ENCODE measurements at regions not wholly inside any gene's neighbourhood (a gene's known extent, or its start where the extent isn't known, plus 50 kb on each side); places are given as distances from the start of the nearest gene placed in this dataset.
"Not testable (repeated sequence)": the region's sequence is repeated elsewhere in the genome, so short reads cannot be mapped to it uniquely, and the experiment has no call there.

- ATAC-seq (no peak), DNase-seq (no peak)
- TF ChIP-seq, protein P1, sequence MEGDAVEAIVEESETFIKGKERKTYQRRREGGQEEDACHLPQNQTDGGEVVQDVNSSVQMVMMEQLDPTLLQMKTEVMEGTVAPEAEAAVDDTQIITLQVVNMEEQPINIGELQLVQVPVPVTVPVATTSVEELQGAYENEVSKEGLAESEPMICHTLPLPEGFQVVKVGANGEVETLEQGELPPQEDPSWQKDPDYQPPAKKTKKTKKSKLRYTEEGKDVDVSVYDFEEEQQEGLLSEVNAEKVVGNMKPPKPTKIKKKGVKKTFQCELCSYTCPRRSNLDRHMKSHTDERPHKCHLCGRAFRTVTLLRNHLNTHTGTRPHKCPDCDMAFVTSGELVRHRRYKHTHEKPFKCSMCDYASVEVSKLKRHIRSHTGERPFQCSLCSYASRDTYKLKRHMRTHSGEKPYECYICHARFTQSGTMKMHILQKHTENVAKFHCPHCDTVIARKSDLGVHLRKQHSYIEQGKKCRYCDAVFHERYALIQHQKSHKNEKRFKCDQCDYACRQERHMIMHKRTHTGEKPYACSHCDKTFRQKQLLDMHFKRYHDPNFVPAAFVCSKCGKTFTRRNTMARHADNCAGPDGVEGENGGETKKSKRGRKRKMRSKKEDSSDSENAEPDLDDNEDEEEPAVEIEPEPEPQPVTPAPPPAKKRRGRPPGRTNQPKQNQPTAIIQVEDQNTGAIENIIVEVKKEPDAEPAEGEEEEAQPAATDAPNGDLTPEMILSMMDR (IDR thresholded peaks at IDR 0.05): no peak
- intact Hi-C loops (cut with micrococcal nuclease): no loop called here
- Mint-ChIP-seq H3K4me3 (no peak overlapping the region), H3K27ac (no peak overlapping the region), H3K27me3 (ENCODE audit: low read depth in 2 of 2) (no peaks in the 10 kb centered on the region), H3K9me3 (peaks cover 8 to 15% of the 10 kb centered on the region in 2 donors), H3K36me3 (no peaks in the 10 kb centered on the region), H3K4me1 (no peaks in the 10 kb centered on the region)
- H3K9me3 ChIP-seq (ENCODE audit: control insufficient read depth, insufficient read depth, low read length): no peaks in the 10 kb centered on the region
- no peak overlapping the region for H3K27ac ChIP-seq (ENCODE audit: low read length)
- 66% methylated on average over 4 of the region's 6 CpGs for WGBS (ENCODE audit: insufficient coverage)
- H3K4me3 ChIP-seq (ENCODE audit: low read length): no peak overlapping the region
- H3K27me3 ChIP-seq (ENCODE audit: control insufficient read depth, insufficient read depth, low read length): no peaks in the 10 kb centered on the region
- H3K36me3 ChIP-seq (ENCODE audit: control insufficient read depth, insufficient read depth, low read length): no peaks in the 10 kb centered on the region
- no peaks in the 10 kb centered on the region for H3K4me1 ChIP-seq (ENCODE audit: control insufficient read depth, insufficient read depth, low read length)
Observed at GRCh38 chr4:64821219-64821976, 412.1 kb upstream of the TECRL start.

DNA sequence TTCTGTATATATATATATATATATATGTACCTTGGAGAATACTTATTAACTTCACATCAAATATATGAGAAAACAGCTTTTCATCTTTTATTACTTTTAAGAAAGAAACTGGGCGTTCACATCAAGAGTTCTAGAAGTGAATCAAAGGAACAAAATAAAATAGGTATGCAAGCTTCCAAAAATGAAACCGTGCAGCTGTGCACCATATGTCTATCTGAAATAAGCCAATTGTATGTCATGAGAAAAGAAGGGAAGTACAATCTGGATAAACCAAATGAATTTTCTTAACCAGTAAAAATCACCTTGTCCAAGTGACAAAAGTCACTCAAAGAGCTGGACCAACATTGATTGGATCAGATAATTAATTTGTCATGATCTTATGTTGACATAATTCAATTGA, 405.4 kb upstream of the TECRL start:
- Histone ChIP-seq H3K36me3 (ENCODE audit: control insufficient read depth, insufficient read depth, low read length) (no peaks in the 10 kb centered on the region), H3K27me3 (ENCODE audit: control insufficient read depth, insufficient read depth, low read length) (no peaks in the 10 kb centered on the region), H3K9me3 (ENCODE audit: control insufficient read depth, insufficient read depth, low read length) (no peaks in the 10 kb centered on the region), H3K4me3 (ENCODE audit: low read length) (no peak overlapping the region), H3K27ac (ENCODE audit: low read length) (no peak overlapping the region), H3K4me1 (ENCODE audit: control insufficient read depth, insufficient read depth, low read length) (no peaks in the 10 kb centered on the region)
- no peak overlapping the region for H3K27ac Mint-ChIP-seq
- no peaks in the 10 kb centered on the region for H3K36me3 Mint-ChIP-seq
- TF ChIP-seq, protein P1 (IDR thresholded peaks at IDR 0.05): no peak
- ATAC-seq: no peak
- peaks cover 8 to 13% of the 10 kb centered on the region in 2 donors for H3K9me3 Mint-ChIP-seq
- H3K27me3 Mint-ChIP-seq (ENCODE audit: low read depth in 2 of 2): no peaks in the 10 kb centered on the region
- WGBS (ENCODE audit: insufficient coverage): 85% methylated on average over 1 of the region's 2 CpGs
- intact Hi-C loops (cut with micrococcal nuclease): no loop called here
- H3K4me3 Mint-ChIP-seq: no peak overlapping the region
- no peak for DNase-seq
- no peaks in the 10 kb centered on the region for H3K4me1 Mint-ChIP-seq

DNA sequence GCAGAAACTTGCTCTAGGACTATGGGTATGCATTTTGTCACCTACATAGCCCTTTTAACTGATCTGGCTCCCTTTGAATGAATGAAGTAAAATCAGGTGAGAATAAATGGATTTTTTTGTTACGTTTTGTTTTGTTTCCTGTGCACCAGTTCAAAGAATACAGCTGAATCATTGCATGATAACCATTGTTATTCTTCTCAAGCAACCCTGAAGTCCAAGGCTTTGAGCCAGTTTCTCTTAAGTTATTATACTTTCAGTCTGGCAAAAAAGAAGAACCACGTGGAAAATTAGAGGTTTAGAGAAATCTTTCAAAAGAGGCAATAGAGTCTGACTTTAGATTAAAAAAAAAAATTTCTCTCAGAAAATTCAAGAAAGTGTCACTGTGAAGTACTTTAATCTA, 398.6 kb upstream of the TECRL start:
- H3K9me3 ChIP-seq (ENCODE audit: control insufficient read depth, insufficient read depth, low read length): no peaks in the 10 kb centered on the region
- DNase-seq (no peak), ATAC-seq (no peak)
- WGBS (ENCODE audit: insufficient coverage): 83% methylated on average over 1 of the region's 2 CpGs
- H3K27ac Mint-ChIP-seq: no peak overlapping the region
- H3K27ac ChIP-seq (ENCODE audit: low read length): no peak overlapping the region
- H3K9me3 Mint-ChIP-seq: peaks cover 16 to 26% of the 10 kb centered on the region in 2 donors
- no peaks in the 10 kb centered on the region for H3K27me3 ChIP-seq (ENCODE audit: control insufficient read depth, insufficient read depth, low read length)
- no peaks in the 10 kb centered on the region for H3K4me1 Mint-ChIP-seq
- H3K4me3 ChIP-seq (ENCODE audit: low read length): no peak overlapping the region
- intact Hi-C loops (cut with micrococcal nuclease): no loop called here
- H3K36me3 ChIP-seq (ENCODE audit: control insufficient read depth, insufficient read depth, low read length): no peaks in the 10 kb centered on the region
- TF ChIP-seq, protein P1 (IDR thresholded peaks at IDR 0.05): no peak
- H3K4me1 ChIP-seq (ENCODE audit: control insufficient read depth, insufficient read depth, low read length): no peaks in the 10 kb centered on the region
- no peak overlapping the region for H3K4me3 Mint-ChIP-seq
- no peaks in the 10 kb centered on the region for H3K36me3 Mint-ChIP-seq
- H3K27me3 Mint-ChIP-seq (ENCODE audit: low read depth in 2 of 2): no peaks in the 10 kb centered on the region

DNA sequence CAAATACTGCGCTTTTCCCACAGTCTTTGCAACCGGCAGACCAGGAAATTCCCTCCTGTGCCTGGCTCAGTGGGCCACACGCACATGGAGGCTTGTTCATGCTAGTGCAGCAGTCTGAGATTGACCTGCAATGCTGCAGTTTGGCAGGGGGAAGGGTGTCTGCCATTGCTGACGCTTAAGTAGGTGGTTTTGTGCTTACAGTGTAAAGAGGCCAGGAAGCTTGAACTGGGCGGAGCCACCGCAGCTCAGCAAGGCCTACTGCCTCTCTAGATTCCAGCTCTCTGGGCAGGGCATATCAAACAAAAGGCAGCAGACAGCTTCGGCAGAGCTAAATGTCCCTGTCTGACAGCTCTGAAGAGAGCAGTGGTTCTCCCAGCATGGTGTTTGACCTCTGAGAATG, 390.5 kb upstream of the TECRL start:
- H3K27me3 ChIP-seq (ENCODE audit: control insufficient read depth, insufficient read depth, low read length): no peaks in the 10 kb centered on the region
- H3K27ac ChIP-seq (ENCODE audit: low read length): no peak overlapping the region
- H3K36me3 ChIP-seq (ENCODE audit: control insufficient read depth, insufficient read depth, low read length): no peaks in the 10 kb centered on the region
- intact Hi-C loops (cut with micrococcal nuclease): no loop called here
- H3K36me3 Mint-ChIP-seq: no peaks in the 10 kb centered on the region
- TF ChIP-seq, protein P1 (IDR thresholded peaks at IDR 0.05): no peak
- 86% methylated on average over 7 of the region's 7 CpGs for WGBS (ENCODE audit: insufficient coverage)
- H3K9me3 ChIP-seq (ENCODE audit: control insufficient read depth, insufficient read depth, low read length): peaks cover 10% of the 10 kb centered on the region
- no peak overlapping the region for H3K27ac Mint-ChIP-seq
- H3K4me3 ChIP-seq (ENCODE audit: low read length): no peak overlapping the region
- no peaks in the 10 kb centered on the region for H3K4me1 ChIP-seq (ENCODE audit: control insufficient read depth, insufficient read depth, low read length)
- no peaks in the 10 kb centered on the region for H3K4me1 Mint-ChIP-seq
- ATAC-seq: no peak
- no peak overlapping the region for H3K4me3 Mint-ChIP-seq
- DNase-seq: no peak
- H3K9me3 Mint-ChIP-seq: peaks cover 11 to 31% of the 10 kb centered on the region in 2 donors
- H3K27me3 Mint-ChIP-seq (ENCODE audit: low read depth in 2 of 2): no peaks in the 10 kb centered on the region

GRCh38 chr4:64798828-64799227, 389.6 kb upstream of the TECRL start:
- intact Hi-C loops (cut with micrococcal nuclease); H3K4me3 Mint-ChIP-seq; H3K9me3 ChIP-seq (ENCODE audit: control insufficient read depth, insufficient read depth, low read length); H3K4me3 ChIP-seq (ENCODE audit: low read length); H3K27ac ChIP-seq (ENCODE audit: low read length); H3K27me3 Mint-ChIP-seq (ENCODE audit: low read depth in 2 of 2); DNase-seq; H3K27ac Mint-ChIP-seq; H3K36me3 ChIP-seq (ENCODE audit: control insufficient read depth, insufficient read depth, low read length); H3K27me3 ChIP-seq (ENCODE audit: control insufficient read depth, insufficient read depth, low read length); H3K4me1 ChIP-seq (ENCODE audit: control insufficient read depth, insufficient read depth, low read length); H3K4me1 Mint-ChIP-seq; ATAC-seq; H3K36me3 Mint-ChIP-seq: not testable (repeated sequence)
- 63% methylated on average over 1 of the region's 4 CpGs for WGBS (ENCODE audit: insufficient coverage)
- peaks cover 9 to 25% of the 10 kb centered on the region in 2 donors for H3K9me3 Mint-ChIP-seq
